GM12892 (cell line): ENCODE measurements at regions not wholly inside any gene's neighbourhood (a gene's known extent, or its start where the extent isn't known, plus 50 kb on each side); places are given as distances from the start of the nearest gene placed in this dataset.

Experiments
- DNase-seq: peaks from one replicate; pipeline ENCODE4 v3.0.0; 2011; ENCODE audit not compliant: insufficient read length
- FAIRE-seq: peaks from 2 replicates; lab custom pipeline; 2011; peaks lifted over from hg19 to GRCh38; lab: Jason Lieb, UNC
- POLR2A ChIP-seq: IDR thresholded peaks from 2 replicates; pipeline ENCODE4 v1.6.1; 2011; ENCODE audit warnings: low read depth, low read length, control low read depth
- POLR2AphosphoS5 ChIP-seq: IDR thresholded peaks from 2 replicates; pipeline ENCODE4 v1.6.1; 2011; ENCODE audit warnings: low read depth, low read length, control low read depth
- TAF1 ChIP-seq: IDR thresholded peaks from 2 replicates; pipeline ENCODE4 v1.6.1; 2011; ENCODE audit warnings: low read depth, mild to moderate bottlenecking, control low read depth, low read length, borderline replicate concordance

- TF ChIP-seq POLR2AphosphoS5 (no peak), TAF1 (no peak), POLR2A (no peak)
- DNase-seq = no peak
- FAIRE-seq = no peak
Observed at GRCh38 chr5:3786891-3787430, 191.3 kb downstream of the IRX1 start.

GRCh38 chr5:3787604-3788003, 192.0 kb downstream of the IRX1 start:
- DNase-seq (no peak), FAIRE-seq (no peak)
- TF ChIP-seq POLR2AphosphoS5 (no peak), TAF1 (no peak), POLR2A (no peak)

GRCh38 chr5:3789519-3790193, 194.0 kb downstream of the IRX1 start:
- FAIRE-seq = no peak
- DNase-seq = no peak
- no peak for TF ChIP-seq TAF1

- TF ChIP-seq TAF1 (no peak), POLR2A (no peak), POLR2AphosphoS5 (no peak)
- FAIRE-seq (no peak), DNase-seq (no peak)
Observed at GRCh38 chr5:3793162-3793561, 197.5 kb downstream of the IRX1 start.

- DNase-seq (no peak), FAIRE-seq (no peak)
- TF ChIP-seq POLR2A (no peak), POLR2AphosphoS5 (no peak), TAF1 (no peak)
Observed at GRCh38 chr5:3794611-3795010, 199.0 kb downstream of the IRX1 start.

GRCh38 chr5:3796736-3797135, 201.1 kb downstream of the IRX1 start:
- TF ChIP-seq POLR2AphosphoS5 = no peak
- TF ChIP-seq POLR2A = no peak
- TF ChIP-seq TAF1 = no peak
- DNase-seq (no peak), FAIRE-seq (no peak)

- FAIRE-seq (no peak), DNase-seq (no peak)
- no peak for TF ChIP-seq POLR2A
- TF ChIP-seq POLR2AphosphoS5 = no peak
- no peak for TF ChIP-seq TAF1
Observed at GRCh38 chr5:3801967-3802366, 206.3 kb downstream of the IRX1 start.

GRCh38 chr5:3809455-3809854, 213.8 kb downstream of the IRX1 start:
- TF ChIP-seq POLR2A (no peak), TAF1 (no peak)
- no peak for FAIRE-seq
- no peak for DNase-seq

- DNase-seq (no peak), FAIRE-seq (no peak)
- TF ChIP-seq TAF1 (no peak), POLR2AphosphoS5 (no peak), POLR2A (no peak)
Observed at GRCh38 chr5:3811116-3811515, 215.5 kb downstream of the IRX1 start.

- FAIRE-seq (no peak), DNase-seq (no peak)
- TF ChIP-seq TAF1 = no peak
- no peak for TF ChIP-seq POLR2AphosphoS5
- TF ChIP-seq POLR2A = no peak
Observed at GRCh38 chr5:3818624-3819023, 223.0 kb downstream of the IRX1 start.

GRCh38 chr5:3825531-3826451, 230.2 kb downstream of the IRX1 start:
- DNase-seq (no peak), FAIRE-seq (no peak)
- no peak for TF ChIP-seq POLR2AphosphoS5
- no peak for TF ChIP-seq TAF1
- no peak for TF ChIP-seq POLR2A
